ENCODE measurements at regions not wholly inside any gene's neighbourhood (a gene's known extent, or its start where the extent isn't known, plus 50 kb on each side); places are given as distances from the start of the nearest gene placed in this dataset.
A peak's percentile ranks its signal among the peaks of the same experiment; 100 is the strongest.

DNA sequence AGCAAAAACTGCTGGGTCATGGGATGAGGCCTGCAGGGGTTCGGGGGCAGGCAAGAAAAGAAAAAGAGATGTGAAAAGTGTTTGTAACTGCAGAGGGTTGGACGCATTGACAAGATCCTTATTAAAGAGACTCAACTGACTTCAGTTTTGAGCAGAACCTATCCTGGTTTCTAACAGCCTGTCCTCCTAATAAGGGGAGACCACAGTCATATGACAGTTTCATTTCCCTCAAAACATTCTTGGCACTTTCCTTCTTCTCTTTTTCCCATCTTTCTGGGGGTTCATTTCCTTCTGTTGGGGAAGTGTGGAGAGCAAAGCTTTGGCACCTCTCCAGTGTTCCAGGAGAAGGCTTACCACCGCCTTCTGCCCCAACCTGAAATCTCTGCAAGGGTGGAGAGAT, 118.5 kb downstream of the MAF start:
- no peaks in the 10 kb centered on the region for H3K36me3 Mint-ChIP-seq
- ATAC-seq (replicated peaks) (no peak), DNase-seq (no peak)
- peaks cover 12 to 13% of the 10 kb centered on the region in 2 donors for H3K27me3 Mint-ChIP-seq
- H3K4me1 Mint-ChIP-seq: no peaks in the 10 kb centered on the region
- no peak overlapping the region for H3K27ac Mint-ChIP-seq
- H3K9me3 Mint-ChIP-seq: peaks cover 0 to 2% of the 10 kb centered on the region in 2 donors
- H3K4me3 Mint-ChIP-seq: no peak overlapping the region

DNA sequence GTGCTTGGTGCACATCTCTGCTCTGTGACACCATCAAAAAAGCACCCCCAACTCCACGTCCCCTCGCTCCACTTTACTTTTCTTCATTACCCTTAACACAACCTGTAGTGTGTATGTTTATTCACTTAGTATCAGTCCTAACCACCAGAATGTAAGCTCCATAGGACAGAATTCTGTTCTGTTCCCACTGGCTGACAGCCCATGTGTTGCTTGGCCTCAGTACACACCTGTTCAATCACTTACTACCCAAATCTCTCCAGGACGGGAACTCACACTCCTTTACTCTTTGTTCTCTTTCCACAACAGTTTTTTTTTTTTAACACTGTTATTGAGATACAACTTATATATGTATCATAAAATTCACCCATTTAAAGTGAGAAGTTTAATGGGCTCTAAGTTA, 119.6 kb downstream of the MAF start:
- Mint-ChIP-seq H3K27me3 (peaks cover 12 to 13% of the 10 kb centered on the region in 2 donors), H3K9me3 (peaks cover 0 to 2% of the 10 kb centered on the region in 2 donors), H3K27ac (no peak overlapping the region), H3K36me3 (no peaks in the 10 kb centered on the region), H3K4me1 (no peaks in the 10 kb centered on the region), H3K4me3 (no peak overlapping the region)
- ATAC-seq (replicated peaks): no peak
- no peak for DNase-seq

DNA sequence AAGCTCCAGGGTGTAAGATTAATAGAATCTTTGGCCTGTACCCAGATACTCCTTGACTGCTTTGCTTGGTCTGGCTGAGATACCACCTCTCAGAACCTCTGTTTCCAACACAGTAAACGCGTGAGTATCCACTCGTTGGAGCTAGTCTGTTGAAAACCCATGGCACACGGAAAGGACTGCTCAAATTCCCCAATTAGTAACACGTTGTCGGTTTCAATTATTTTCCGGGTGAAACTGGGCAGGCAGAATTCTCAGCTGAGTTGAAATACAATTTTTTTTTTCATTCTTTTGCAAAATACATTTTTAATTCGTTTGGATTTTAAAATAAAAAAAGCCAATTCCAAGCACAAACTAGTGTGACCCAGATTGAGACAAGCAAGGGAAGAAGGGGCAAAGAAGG, 120.5 kb downstream of the MAF start:
- DNase-seq (no peak), ATAC-seq (replicated peaks) (no peak)
- no peaks in the 10 kb centered on the region for H3K36me3 Mint-ChIP-seq
- no peak overlapping the region for H3K27ac Mint-ChIP-seq
- no peaks in the 10 kb centered on the region for H3K4me1 Mint-ChIP-seq
- H3K4me3 Mint-ChIP-seq: no peak overlapping the region
- H3K27me3 Mint-ChIP-seq: peaks cover 12 to 13% of the 10 kb centered on the region in 2 donors
- H3K9me3 Mint-ChIP-seq: peaks cover 0 to 2% of the 10 kb centered on the region in 2 donors

DNA sequence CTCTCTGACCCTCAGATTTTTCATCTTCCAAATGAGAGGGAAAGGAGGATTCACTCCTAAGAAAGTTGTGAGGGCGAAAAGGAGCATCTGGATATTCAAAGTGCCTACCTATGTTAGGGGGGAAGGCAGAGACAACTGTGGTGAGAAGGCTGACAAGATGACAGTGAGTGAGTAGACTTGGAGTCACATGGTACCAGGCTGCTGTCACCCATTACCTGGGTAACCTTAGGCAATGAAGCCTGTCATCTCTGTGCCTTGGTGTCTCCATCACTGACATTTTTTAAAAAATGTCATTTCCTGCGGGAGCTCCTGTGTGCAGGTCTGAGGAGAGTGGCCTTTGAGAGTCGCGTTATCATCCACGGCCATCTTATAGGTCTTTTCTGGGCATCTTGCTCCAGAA, 124.0 kb downstream of the MAF start:
- Mint-ChIP-seq H3K36me3 (no peaks in the 10 kb centered on the region), H3K9me3 (peaks cover 0 to 2% of the 10 kb centered on the region in 2 donors), H3K27me3 (peaks cover 13 to 19% of the 10 kb centered on the region in 2 donors), H3K4me1 (no peaks in the 10 kb centered on the region), H3K4me3 (no peak overlapping the region), H3K27ac (no peak overlapping the region)
- DNase-seq: no peak
- no peak for ATAC-seq (replicated peaks)

DNA sequence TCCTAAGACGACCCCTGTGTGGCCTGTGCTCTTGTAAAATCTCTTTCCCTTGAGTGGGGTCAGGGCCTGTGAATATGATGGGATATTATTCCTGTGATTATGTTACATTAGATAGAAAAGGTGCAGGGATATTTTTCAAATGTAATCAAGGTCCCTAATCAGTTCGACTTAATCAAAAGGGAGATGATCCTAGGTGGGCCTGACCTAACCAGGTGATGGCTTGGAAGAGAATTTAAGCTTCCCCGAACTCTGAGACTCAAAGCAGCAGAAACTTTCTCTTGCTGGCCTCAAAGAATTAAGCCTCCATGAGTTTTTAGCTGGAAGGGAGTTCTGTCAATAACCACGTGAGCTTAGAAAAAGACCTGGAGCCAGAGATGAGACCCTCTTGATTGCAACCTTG, 124.7 kb downstream of the MAF start:
- H3K36me3 Mint-ChIP-seq: no peaks in the 10 kb centered on the region
- DNase-seq: no peak
- no peak overlapping the region for H3K4me3 Mint-ChIP-seq
- H3K27ac Mint-ChIP-seq: no peak overlapping the region
- H3K4me1 Mint-ChIP-seq: no peaks in the 10 kb centered on the region
- no peak for ATAC-seq (replicated peaks)
- peaks cover 9 to 11% of the 10 kb centered on the region in 2 donors for H3K27me3 Mint-ChIP-seq
- H3K9me3 Mint-ChIP-seq: peaks cover 0 to 2% of the 10 kb centered on the region in 2 donors

DNA sequence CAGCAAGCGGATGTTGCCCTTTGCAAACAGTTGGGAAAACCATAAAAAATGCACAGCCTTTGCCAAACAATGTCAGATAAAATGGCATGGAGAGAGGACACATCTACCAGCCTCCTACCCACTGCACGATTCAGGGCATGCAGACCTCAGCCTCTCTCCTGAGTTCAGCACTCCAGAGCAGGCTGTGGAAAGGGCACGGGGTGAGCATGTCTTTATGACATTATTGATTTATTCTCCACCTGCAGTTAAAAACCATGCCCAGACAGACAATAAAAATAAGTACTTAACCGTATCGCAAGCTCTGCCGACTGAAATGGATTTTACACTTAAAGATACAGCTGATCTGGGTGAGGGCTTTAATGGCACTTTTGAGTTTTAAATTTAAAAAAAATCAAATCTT, 127.1 kb downstream of the MAF start:
- no peaks in the 10 kb centered on the region for H3K36me3 Mint-ChIP-seq
- no peaks in the 10 kb centered on the region for H3K9me3 Mint-ChIP-seq
- H3K27ac Mint-ChIP-seq: no peak overlapping the region
- no peaks in the 10 kb centered on the region for H3K4me1 Mint-ChIP-seq
- ATAC-seq (replicated peaks): no peak
- DNase-seq: no peak
- no peak overlapping the region for H3K4me3 Mint-ChIP-seq
- H3K27me3 Mint-ChIP-seq: peaks cover 15 to 17% of the 10 kb centered on the region in 2 donors

DNA sequence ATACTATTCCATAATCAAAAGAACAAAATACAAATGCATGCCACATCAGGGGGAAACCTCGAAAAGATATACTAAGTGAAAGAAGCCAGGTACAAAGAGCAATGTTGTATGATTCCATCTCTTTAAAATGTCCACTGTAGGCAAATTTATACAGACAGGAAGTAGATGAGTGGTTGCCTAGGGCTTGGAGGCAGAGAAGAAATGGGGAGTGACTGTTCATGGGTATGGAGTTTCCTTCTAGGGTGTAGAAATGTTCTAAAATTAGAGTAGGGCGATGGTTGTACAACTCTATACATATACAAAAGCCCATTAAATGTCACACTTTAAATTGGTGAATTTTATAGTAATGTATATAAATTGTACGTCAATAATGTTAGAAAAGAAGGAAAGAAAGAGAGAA, 128.1 kb downstream of the MAF start:
- Mint-ChIP-seq H3K36me3 (no peaks in the 10 kb centered on the region), H3K27ac (no peak overlapping the region), H3K9me3 (no peaks in the 10 kb centered on the region), H3K27me3 (peaks cover 15 to 22% of the 10 kb centered on the region in 2 donors), H3K4me1 (no peaks in the 10 kb centered on the region), H3K4me3 (no peak overlapping the region)
- DNase-seq (no peak), ATAC-seq (replicated peaks) (no peak)

DNA sequence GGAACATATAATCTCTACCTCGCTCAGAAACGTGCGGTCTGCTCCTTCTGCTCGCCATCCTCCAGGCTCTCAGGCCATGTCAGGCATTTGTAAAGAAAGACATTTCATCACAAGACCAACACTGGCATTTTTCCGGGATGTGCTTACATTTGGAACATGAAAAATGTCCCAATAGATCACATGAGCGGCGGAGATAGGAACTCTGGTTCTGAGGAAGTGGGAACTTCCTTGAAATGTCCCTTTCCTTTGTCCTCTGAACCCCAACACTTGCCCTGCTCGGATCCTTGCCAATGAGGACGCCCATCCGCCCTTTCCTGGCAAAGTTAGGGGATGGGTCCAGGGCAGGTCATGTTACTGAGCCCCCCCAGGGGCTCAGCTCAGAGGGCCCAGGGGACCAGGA, 130.5 kb downstream of the MAF start:
- Mint-ChIP-seq H3K27me3 (peaks cover 17 to 22% of the 10 kb centered on the region in 2 donors), H3K36me3 (no peaks in the 10 kb centered on the region), H3K27ac (no peak overlapping the region), H3K4me1 (no peaks in the 10 kb centered on the region), H3K9me3 (no peaks in the 10 kb centered on the region), H3K4me3 (no peak overlapping the region)
- DNase-seq (no peak), ATAC-seq (replicated peaks) (no peak)

DNA sequence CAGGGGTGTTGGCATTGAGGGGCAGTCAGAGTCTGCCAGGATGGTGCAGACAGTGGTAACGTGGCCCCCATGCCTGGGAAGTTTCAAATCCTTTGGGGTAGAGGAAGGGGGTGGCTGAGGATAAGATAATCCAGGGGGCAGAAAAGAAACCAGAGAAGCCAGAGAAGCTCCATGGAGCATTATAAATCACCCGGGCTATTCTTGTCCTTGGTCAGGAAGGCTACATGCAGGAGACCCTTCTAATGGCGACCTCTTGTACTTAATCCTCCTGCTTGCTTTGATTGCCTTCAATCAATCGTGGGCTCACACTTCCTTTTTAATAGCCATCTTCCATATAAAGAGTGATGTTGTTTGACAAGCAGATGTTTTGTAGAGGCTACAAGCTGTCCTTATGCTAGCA, 131.9 kb downstream of the MAF start:
- H3K4me3 Mint-ChIP-seq: no peak overlapping the region
- H3K4me1 Mint-ChIP-seq: no peaks in the 10 kb centered on the region

DNA sequence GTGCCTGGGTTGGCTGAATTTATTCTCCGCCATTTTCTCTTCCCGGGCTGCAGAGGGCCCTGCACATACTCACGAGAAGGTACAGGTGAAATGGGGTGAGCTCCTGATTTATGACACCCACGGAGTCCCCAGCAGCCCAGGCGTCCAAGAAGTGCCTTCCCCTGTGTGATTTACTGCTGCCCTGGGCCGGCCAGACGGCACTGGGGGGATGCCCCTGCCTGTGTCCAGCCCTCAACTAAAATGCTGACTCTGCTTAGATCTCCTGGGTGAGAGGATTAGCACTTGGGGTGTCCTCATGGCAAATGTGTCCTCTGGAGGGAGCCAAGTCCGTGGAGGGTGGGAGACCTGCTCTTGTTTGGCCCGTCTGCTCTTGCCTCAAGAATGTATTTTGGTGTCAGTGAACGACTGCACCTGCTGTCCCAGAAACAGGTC, 132.4 kb downstream of the MAF start:
- Mint-ChIP-seq H3K4me3 (no peak overlapping the region), H3K27ac (no peak overlapping the region), H3K9me3 (no peaks in the 10 kb centered on the region), H3K27me3 (peaks cover 18 to 19% of the 10 kb centered on the region in 2 donors), H3K36me3 (no peaks in the 10 kb centered on the region), H3K4me1 (no peaks in the 10 kb centered on the region)
- DNase-seq: no peak
- no peak for ATAC-seq (replicated peaks)

More for the DNA sequence above, 131.9 kb downstream of the MAF start:
- Mint-ChIP-seq H3K9me3 (no peaks in the 10 kb centered on the region), H3K27me3 (peaks cover 18 to 19% of the 10 kb centered on the region in 2 donors), H3K36me3 (no peaks in the 10 kb centered on the region), H3K27ac (no peak overlapping the region)
- DNase-seq (no peak), ATAC-seq (replicated peaks) (no peak)

DNA sequence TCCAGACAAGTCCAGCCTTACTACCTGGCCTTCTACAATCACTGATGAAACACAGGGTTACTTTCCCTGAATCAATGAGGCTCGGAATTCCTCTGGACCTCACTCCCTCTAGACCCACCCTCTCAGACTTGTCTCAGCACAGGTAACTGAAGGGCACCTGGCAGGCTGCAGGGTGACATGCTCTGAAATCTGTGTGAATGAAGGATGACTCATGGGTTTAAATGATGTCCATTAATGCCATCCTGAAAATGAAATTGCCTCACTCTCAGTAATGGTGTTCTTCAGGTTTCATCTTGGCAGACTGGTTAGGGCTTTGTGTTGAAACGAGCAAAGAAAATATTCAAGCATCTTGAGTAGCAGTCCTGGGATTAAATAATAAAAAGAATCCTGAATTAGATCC, 134.4 kb downstream of the MAF start:
- Mint-ChIP-seq H3K27ac (no peak overlapping the region), H3K9me3 (no peaks in the 10 kb centered on the region), H3K27me3 (peaks cover 13 to 19% of the 10 kb centered on the region in 2 donors), H3K36me3 (no peaks in the 10 kb centered on the region), H3K4me3 (no peak overlapping the region), H3K4me1 (no peaks in the 10 kb centered on the region)
- no peak for DNase-seq
- ATAC-seq (replicated peaks): no peak

DNA sequence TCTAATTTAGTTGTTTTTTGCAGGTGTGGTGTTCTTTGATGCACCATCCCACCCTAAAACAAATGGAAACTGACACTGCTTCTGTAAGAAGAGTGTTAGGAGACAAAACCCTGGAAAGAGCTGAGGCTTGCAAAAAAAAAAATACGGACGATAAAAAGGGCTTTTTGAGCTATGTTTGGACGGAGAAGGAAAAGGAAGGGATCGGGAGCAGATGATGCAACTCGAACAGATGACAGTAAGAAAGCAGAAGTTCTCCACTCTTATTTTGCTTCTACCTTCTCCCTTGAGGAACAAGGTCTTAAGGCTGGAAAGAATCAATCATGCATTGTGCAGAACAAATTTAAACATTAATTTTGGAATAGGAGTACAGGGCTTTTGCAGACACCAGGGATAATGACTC, 136.7 kb downstream of the MAF start:
- peaks cover 9 to 13% of the 10 kb centered on the region in 2 donors for H3K27me3 Mint-ChIP-seq
- no peaks in the 10 kb centered on the region for H3K4me1 Mint-ChIP-seq
- H3K36me3 Mint-ChIP-seq: no peaks in the 10 kb centered on the region
- H3K27ac Mint-ChIP-seq: no peak overlapping the region
- DNase-seq (no peak), ATAC-seq (replicated peaks) (no peak)
- no peaks in the 10 kb centered on the region for H3K9me3 Mint-ChIP-seq
- no peak overlapping the region for H3K4me3 Mint-ChIP-seq

DNA sequence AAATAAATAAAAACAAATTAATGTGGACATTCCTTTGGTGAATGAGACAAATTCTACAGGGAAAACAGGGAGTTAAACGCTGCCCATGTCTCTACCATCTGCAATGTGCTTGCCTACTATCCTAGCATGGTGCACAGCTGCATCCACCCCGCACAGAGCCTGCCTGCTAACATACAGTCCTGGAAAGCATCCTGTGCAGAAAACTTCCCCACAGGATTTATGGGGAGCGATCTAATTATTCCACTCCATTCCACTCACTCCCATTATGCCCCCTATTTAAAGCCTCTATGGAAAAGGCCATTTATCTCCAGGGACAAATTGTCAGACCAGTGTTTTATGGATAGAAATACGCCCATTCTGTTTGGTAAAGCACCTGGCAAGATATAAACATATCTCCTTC, 144.5 kb downstream of the MAF start:
- Mint-ChIP-seq H3K27me3 (peaks cover 11 to 12% of the 10 kb centered on the region in 2 donors), H3K9me3 (no peaks in the 10 kb centered on the region), H3K36me3 (no peaks in the 10 kb centered on the region), H3K27ac (no peak overlapping the region), H3K4me1 (peaks cover 3 to 4% of the 10 kb centered on the region in 2 donors), H3K4me3 (no peak overlapping the region)
- ATAC-seq (replicated peaks) (no peak), DNase-seq (no peak)

DNA sequence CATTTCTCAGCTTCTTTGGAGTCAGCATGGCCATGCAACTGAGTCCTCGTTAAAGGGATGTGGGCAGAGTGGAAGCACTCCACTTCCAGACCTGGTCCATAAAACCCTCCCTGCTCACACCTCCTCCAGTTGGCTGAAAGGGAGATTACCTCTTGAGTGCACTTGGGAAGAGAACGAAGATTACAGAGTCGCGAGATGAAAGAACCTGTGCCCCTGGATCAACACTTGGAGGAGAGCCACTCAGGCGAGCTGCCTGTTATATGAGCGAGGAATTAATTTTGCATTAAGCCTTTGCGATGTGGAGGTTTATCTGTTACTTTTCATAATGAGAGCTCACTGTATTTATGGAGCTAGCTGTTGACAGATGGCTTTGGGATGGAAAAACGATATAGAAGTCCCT, 147.9 kb downstream of the MAF start:
- ATAC-seq (replicated peaks): no peak
- Mint-ChIP-seq H3K27ac (no peak overlapping the region), H3K9me3 (no peaks in the 10 kb centered on the region), H3K36me3 (no peaks in the 10 kb centered on the region), H3K27me3 (peaks cover 11 to 12% of the 10 kb centered on the region in 2 donors), H3K4me3 (no peak overlapping the region), H3K4me1 (peaks cover 3 to 5% of the 10 kb centered on the region in 2 donors)
- DNase-seq: no peak

DNA sequence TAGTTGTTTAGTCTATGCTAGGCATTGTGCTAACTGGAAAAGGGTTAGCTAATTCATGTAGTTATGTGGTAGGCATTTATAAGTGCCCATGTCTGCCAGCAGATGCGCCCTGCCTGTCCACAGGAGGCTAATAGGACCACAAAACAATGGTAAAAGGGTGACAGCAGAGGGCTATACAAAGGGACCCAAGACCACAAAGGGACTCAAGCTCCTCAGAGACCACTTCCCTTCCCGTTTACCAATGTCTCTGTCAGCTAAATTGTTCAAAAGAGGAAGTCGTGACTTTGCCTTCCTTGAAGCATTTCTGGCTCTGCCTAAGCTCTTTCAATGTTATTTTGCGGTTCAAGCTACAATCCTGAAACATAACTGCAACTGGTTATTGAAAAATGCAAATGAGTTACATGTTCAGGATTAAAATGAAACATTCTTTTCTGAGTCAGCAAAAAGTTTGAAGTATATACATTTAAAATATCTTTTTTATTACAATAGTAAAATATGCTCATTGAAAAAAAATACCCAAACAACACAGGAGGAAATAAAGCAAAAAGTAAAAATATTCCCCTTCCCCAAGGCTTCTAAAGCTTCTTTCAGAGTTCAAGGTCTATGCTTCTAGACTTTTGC, 149.2 kb downstream of the MAF start:
- H3K4me3 Mint-ChIP-seq: no peak overlapping the region
- no peaks in the 10 kb centered on the region for H3K36me3 Mint-ChIP-seq
- H3K4me1 Mint-ChIP-seq: peaks cover 3 to 5% of the 10 kb centered on the region in 2 donors
- no peaks in the 10 kb centered on the region for H3K9me3 Mint-ChIP-seq
- H3K27me3 Mint-ChIP-seq: peaks cover 11 to 12% of the 10 kb centered on the region in 2 donors
- no peak overlapping the region for H3K27ac Mint-ChIP-seq
- ATAC-seq (replicated peaks): peak; percentile 88
- no peak for DNase-seq

DNA sequence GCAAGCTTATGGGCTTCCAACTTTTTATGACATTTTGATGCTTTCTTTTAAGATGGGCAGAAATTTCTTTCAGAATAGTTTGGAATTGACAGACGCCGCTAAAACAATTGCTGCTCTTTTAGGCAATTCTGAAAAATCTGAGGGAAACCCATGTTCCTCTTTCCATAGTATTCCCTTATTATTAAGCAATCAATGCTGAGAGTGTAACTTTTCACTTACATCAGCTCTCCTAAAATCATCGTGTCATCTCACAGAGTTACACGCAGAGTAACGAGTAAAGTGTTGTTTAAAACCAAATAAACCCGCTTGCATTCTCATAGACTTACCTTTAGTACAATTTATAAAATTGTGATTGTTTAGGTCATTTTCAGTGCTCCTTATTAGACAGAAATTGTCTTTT, 150.6 kb downstream of the MAF start:
- H3K27me3 Mint-ChIP-seq: peaks cover 11 to 16% of the 10 kb centered on the region in 2 donors
- peaks cover 3 to 5% of the 10 kb centered on the region in 2 donors for H3K4me1 Mint-ChIP-seq
- no peak for DNase-seq
- H3K9me3 Mint-ChIP-seq: no peaks in the 10 kb centered on the region
- no peak for ATAC-seq (replicated peaks)
- no peak overlapping the region for H3K4me3 Mint-ChIP-seq
- no peak overlapping the region for H3K27ac Mint-ChIP-seq
- no peaks in the 10 kb centered on the region for H3K36me3 Mint-ChIP-seq

Data from stimulated activated naive B cell treated with anti-CD40 and anti-IgM and Interleukin-4, amounts not matched to agents 10 μg/mL and 1 μg/mL and 100 μg/mL, for 72 hours (primary cell).